DND-41 (cell line): ENCODE measurements at regions not wholly inside any gene's neighbourhood (a gene's known extent, or its start where the extent isn't known, plus 50 kb on each side); places are given as distances from the start of the nearest gene placed in this dataset.

ENCODE experiments used
- CTCF ChIP-seq: IDR thresholded peaks from 2 replicates; pipeline ENCODE4 v1.5.1; 2012; ENCODE audit warnings: borderline replicate concordance, low read length, moderate library complexity, mild to moderate bottlenecking; ENCODE audit not compliant: poor library complexity, severe bottlenecking; ENCODE audit errors: extremely low read depth
- EZH2 ChIP-seq: IDR thresholded peaks from 3 replicates; pipeline ENCODE4 v1.6.1; 2012; ENCODE audit warnings: borderline replicate concordance, low read depth, mild to moderate bottlenecking, moderate library complexity, low read length, inconsistent platforms; ENCODE audit not compliant: severe bottlenecking

DNA sequence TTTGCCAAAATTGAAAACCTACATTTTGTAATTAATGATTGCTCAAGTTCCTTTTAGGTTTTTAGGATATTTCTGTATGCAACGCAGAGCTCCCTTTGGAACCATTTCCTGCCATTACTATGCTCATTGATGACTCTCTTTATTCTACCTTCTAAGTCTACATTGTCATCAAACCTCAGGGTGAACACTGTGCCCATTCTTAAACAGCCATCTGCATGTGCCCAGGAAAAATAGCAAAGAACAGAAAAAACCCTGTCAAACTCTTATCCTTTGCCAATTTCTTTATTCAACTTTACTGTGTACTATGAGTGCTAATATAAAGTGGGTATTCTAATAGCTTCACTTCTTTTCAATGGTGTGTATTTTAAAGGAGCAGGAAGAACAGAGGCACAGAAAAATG is 1455.9 kb downstream of the ADGRL3 start:
- TF ChIP-seq CTCF: no peak
- TF ChIP-seq EZH2: no peak
